ENCODE measurements at regions not wholly inside any gene's neighbourhood (a gene's known extent, or its start where the extent isn't known, plus 50 kb on each side); places are given as distances from the start of the nearest gene placed in this dataset.
"Not testable (repeated sequence)": the region's sequence is repeated elsewhere in the genome, so short reads cannot be mapped to it uniquely, and the experiment has no call there.

GRCh38 chr2:198861080-198861479 lies 596.7 kb downstream of the SATB2 start:
- no peak for TF ChIP-seq CTCF (conservative IDR thresholded peaks at IDR 0.05)
- Mint-ChIP-seq H3K4me1 (no peaks in the 10 kb centered on the region), H3K9me3 (peaks cover 12% of the 10 kb centered on the region), H3K4me3 (no peak overlapping the region), H3K36me3 (ENCODE audit: low read depth) (peaks cover 3% of the 10 kb centered on the region), H3K27me3 (ENCODE audit: low read depth) (no peaks in the 10 kb centered on the region), H3K27ac (ENCODE audit: unreplicated experiment) (no peak overlapping the region)
- no peak for DNase-seq (ENCODE audit: low read depth, low spot score)

GRCh38 chr2:198857246-198857645 lies 600.5 kb downstream of the SATB2 start:
- DNase-seq (ENCODE audit: low read depth, low spot score), result no peak
- Mint-ChIP-seq H3K27me3 (ENCODE audit: low read depth) (no peaks in the 10 kb centered on the region), H3K4me1 (no peaks in the 10 kb centered on the region), H3K9me3 (peaks cover 12% of the 10 kb centered on the region), H3K4me3 (no peak overlapping the region), H3K36me3 (ENCODE audit: low read depth) (peaks cover 5% of the 10 kb centered on the region), H3K27ac (ENCODE audit: unreplicated experiment) (no peak overlapping the region)
- TF ChIP-seq CTCF (conservative IDR thresholded peaks at IDR 0.05), result no peak

GRCh38 chr2:198855746-198856145 lies 602.0 kb downstream of the SATB2 start:
- H3K27ac Mint-ChIP-seq (ENCODE audit: unreplicated experiment); H3K27me3 Mint-ChIP-seq (ENCODE audit: low read depth); DNase-seq (ENCODE audit: low read depth, low spot score); H3K4me3 Mint-ChIP-seq; H3K4me1 Mint-ChIP-seq; H3K36me3 Mint-ChIP-seq (ENCODE audit: low read depth): not testable (repeated sequence)
- H3K9me3 Mint-ChIP-seq, result peaks cover 12% of the 10 kb centered on the region

- no peak overlapping the region for H3K4me3 Mint-ChIP-seq
- H3K36me3 Mint-ChIP-seq (ENCODE audit: low read depth), result peaks cover 5% of the 10 kb centered on the region
- peaks cover 4% of the 10 kb centered on the region for H3K9me3 Mint-ChIP-seq
- DNase-seq (ENCODE audit: low read depth, low spot score), result no peak
- no peak for TF ChIP-seq CTCF (conservative IDR thresholded peaks at IDR 0.05)
- H3K4me1 Mint-ChIP-seq, result no peaks in the 10 kb centered on the region
- H3K27me3 Mint-ChIP-seq (ENCODE audit: low read depth), result peaks cover 3% of the 10 kb centered on the region
- no peak overlapping the region for H3K27ac Mint-ChIP-seq (ENCODE audit: unreplicated experiment)
These were observed 605.5 kb downstream of the SATB2 start for GRCh38 chr2:198852248-198852647.

GRCh38 chr2:198825534-198825933 lies 632.2 kb downstream of the SATB2 start:
- H3K4me1 Mint-ChIP-seq, result no peaks in the 10 kb centered on the region
- TF ChIP-seq CTCF (conservative IDR thresholded peaks at IDR 0.05), result no peak
- DNase-seq (ENCODE audit: low read depth, low spot score), result no peak
- no peaks in the 10 kb centered on the region for H3K36me3 Mint-ChIP-seq (ENCODE audit: low read depth)
- H3K27ac Mint-ChIP-seq (ENCODE audit: unreplicated experiment), result no peak overlapping the region
- no peak overlapping the region for H3K4me3 Mint-ChIP-seq
- no peaks in the 10 kb centered on the region for H3K27me3 Mint-ChIP-seq (ENCODE audit: low read depth)
- H3K9me3 Mint-ChIP-seq, result peaks cover 8% of the 10 kb centered on the region

GRCh38 chr2:198817536-198817935 lies 640.2 kb downstream of the SATB2 start:
- no peak for DNase-seq (ENCODE audit: low read depth, low spot score)
- H3K4me1 Mint-ChIP-seq, result no peaks in the 10 kb centered on the region
- H3K36me3 Mint-ChIP-seq (ENCODE audit: low read depth), result no peaks in the 10 kb centered on the region
- no peaks in the 10 kb centered on the region for H3K27me3 Mint-ChIP-seq (ENCODE audit: low read depth)
- H3K4me3 Mint-ChIP-seq, result no peak overlapping the region
- TF ChIP-seq CTCF (conservative IDR thresholded peaks at IDR 0.05), result no peak
- H3K27ac Mint-ChIP-seq (ENCODE audit: unreplicated experiment), result no peak overlapping the region
- peaks cover 6% of the 10 kb centered on the region for H3K9me3 Mint-ChIP-seq
